NCI-H1436 (cell line): ENCODE measurements at regions not wholly inside any gene's neighbourhood (a gene's known extent, or its start where the extent isn't known, plus 50 kb on each side); places are given as distances from the start of the nearest gene placed in this dataset.
A peak's percentile ranks its signal among the peaks of the same experiment; 100 is the strongest.

Experiments used
- DNase-seq: peaks from one replicate; lab custom pipeline; 2025; lab: John Stamatoyannopoulos, UW

GRCh38 chr1:73953586-73953985, 244.4 kb downstream of the LRRIQ3 start:
- no peak for DNase-seq

- no peak for DNase-seq
Measured at GRCh38 chr1:73953186-73953585, 244.8 kb downstream of the LRRIQ3 start.

GRCh38 chr1:73948055-73948454, 249.9 kb downstream of the LRRIQ3 start:
- no peak for DNase-seq

- DNase-seq: no peak
Measured at GRCh38 chr1:73947009-73947408, 251.0 kb downstream of the LRRIQ3 start.

- DNase-seq: no peak
Measured at GRCh38 chr1:73943270-73943669, 254.7 kb downstream of the LRRIQ3 start.

- no peak for DNase-seq
Measured at GRCh38 chr1:73930293-73930692, 267.7 kb downstream of the LRRIQ3 start.

GRCh38 chr1:73914951-73915350, 283.0 kb downstream of the LRRIQ3 start:
- DNase-seq: no peak

- no peak for DNase-seq
Measured at GRCh38 chr1:73913025-73913424, 285.0 kb downstream of the LRRIQ3 start.

GRCh38 chr1:73911849-73912248, 286.1 kb downstream of the LRRIQ3 start:
- no peak for DNase-seq

- DNase-seq: no peak
Measured at GRCh38 chr1:73910466-73910865, 287.5 kb downstream of the LRRIQ3 start.

- DNase-seq: no peak
Measured at GRCh38 chr1:73910062-73910461, 287.9 kb downstream of the LRRIQ3 start.

- DNase-seq: no peak
Measured at GRCh38 chr1:73909043-73909562, 288.9 kb downstream of the LRRIQ3 start.

- DNase-seq: no peak
Measured at GRCh38 chr1:73907051-73907450, 290.9 kb downstream of the LRRIQ3 start.

GRCh38 chr1:73903092-73903491, 294.9 kb downstream of the LRRIQ3 start:
- no peak for DNase-seq

- no peak for DNase-seq
Measured at GRCh38 chr1:73901738-73902137, 296.2 kb downstream of the LRRIQ3 start.

GRCh38 chr1:73899311-73899710, 298.7 kb downstream of the LRRIQ3 start:
- DNase-seq: no peak

GRCh38 chr1:73898540-73898939, 299.4 kb downstream of the LRRIQ3 start:
- DNase-seq: no peak

GRCh38 chr1:73887412-73887811, 310.6 kb downstream of the LRRIQ3 start:
- no peak for DNase-seq

GRCh38 chr1:73886716-73887115, 311.3 kb downstream of the LRRIQ3 start:
- DNase-seq: no peak

- no peak for DNase-seq
Measured at GRCh38 chr1:73874806-73875205, 323.2 kb downstream of the LRRIQ3 start.

- DNase-seq: peak; percentile 71
Measured at GRCh38 chr1:73868810-73869336, 329.1 kb downstream of the LRRIQ3 start.

- no peak for DNase-seq
Measured at GRCh38 chr1:73862355-73862754, 335.6 kb downstream of the LRRIQ3 start.

GRCh38 chr1:73860421-73860950, 337.5 kb downstream of the LRRIQ3 start:
- DNase-seq: no peak

- no peak for DNase-seq
Measured at GRCh38 chr1:73859227-73859626, 338.7 kb downstream of the LRRIQ3 start.
